Loucy (cell line): ENCODE measurements at regions not wholly inside any gene's neighbourhood (a gene's known extent, or its start where the extent isn't known, plus 50 kb on each side); places are given as distances from the start of the nearest gene placed in this dataset.

Experiments
- H2AFZ ChIP-seq: fragments of 200-600 bp; sonication (generic); 2 replicates; pipeline ENCODE4 v1.6.0; 2016; ENCODE audit warnings: antibody characterized with exemption, mild to moderate bottlenecking, low read length, moderate library complexity
- H3F3A ChIP-seq: fragments of 200-600 bp; 2 replicates; pipeline ENCODE4 v1.6.0; 2016; ENCODE audit warnings: antibody characterized with exemption, low read depth, mild to moderate bottlenecking
- H3K27me3 ChIP-seq: fragments of 200-600 bp; sonication (generic); 2 replicates; pipeline ENCODE4 v1.6.1; 2014; ENCODE audit warnings: low read length, mild to moderate bottlenecking; ENCODE audit not compliant: insufficient read depth, poor library complexity, severe bottlenecking
- H3K36me3 ChIP-seq: fragments of 200-600 bp; sonication (generic); 2 replicates; pipeline ENCODE4 v1.6.1; 2016; ENCODE audit warnings: low read length; ENCODE audit not compliant: insufficient read depth
- H3K4me1 ChIP-seq: fragments of 200-600 bp; sonication (generic); 2 replicates; pipeline ENCODE4 v1.5.1; 2014; ENCODE audit warnings: low read length, mild to moderate bottlenecking; ENCODE audit not compliant: insufficient read depth, poor library complexity, severe bottlenecking
- H3K4me2 ChIP-seq: fragments of 200-600 bp; sonication (generic); 2 replicates; pipeline ENCODE4 v1.6.0; 2014; ENCODE audit warnings: antibody characterized with exemption, low read length, low read depth, mild to moderate bottlenecking; ENCODE audit not compliant: poor library complexity, severe bottlenecking
- H3K4me3 ChIP-seq: fragments of 200-600 bp; sonication (generic); 2 replicates; pipeline ENCODE4 v1.5.1; 2014; ENCODE audit warnings: low read length, mild to moderate bottlenecking, mixed read lengths; ENCODE audit not compliant: poor library complexity, severe bottlenecking
- H3K79me2 ChIP-seq: fragments of 200-600 bp; sonication (generic); 2 replicates; pipeline ENCODE4 v1.6.1; 2014; ENCODE audit warnings: low read length; ENCODE audit not compliant: insufficient read depth
- H3K9ac ChIP-seq: fragments of 200-600 bp; sonication (generic); 2 replicates; pipeline ENCODE4 v1.6.0; 2014; ENCODE audit warnings: mild to moderate bottlenecking, low read depth, low read length, moderate library complexity; ENCODE audit not compliant: poor library complexity, severe bottlenecking
- H3K9me2 ChIP-seq: fragments of 200-600 bp; sonication (generic); replicated peaks from 2 replicates; pipeline ENCODE4 v1.6.1; 2016; ENCODE audit warnings: low read depth, low read length, mixed read lengths
- H3K9me3 ChIP-seq: fragments of 200-600 bp; sonication (generic); 2 replicates; pipeline ENCODE4 v1.6.1; 2014; ENCODE audit warnings: mild to moderate bottlenecking, antibody characterized with exemption, low read length, low read depth; ENCODE audit not compliant: insufficient read depth
- H4K20me1 ChIP-seq: fragments of 200-600 bp; sonication (generic); 2 replicates; pipeline ENCODE4 v1.6.0; 2014; ENCODE audit warnings: antibody characterized with exemption, low read length, mild to moderate bottlenecking; ENCODE audit not compliant: insufficient read depth, poor library complexity, severe bottlenecking
- CTCF ChIP-seq: fragments of 200-600 bp; sonication (generic); conservative IDR thresholded peaks from 2 replicates; pipeline ENCODE4 v1.5.1; 2014; ENCODE audit warnings: mild to moderate bottlenecking, antibody characterized with exemption, low read length
- EZH2phosphoT487 ChIP-seq: fragments of 200-600 bp; IDR thresholded peaks from 2 replicates; pipeline ENCODE4 v1.6.1; 2018; ENCODE audit warnings: antibody characterized with exemption, mild to moderate bottlenecking, moderate library complexity, borderline replicate concordance

GRCh38 chr5:123787635-123788034 lies 275.7 kb downstream of the CSNK1G3 start:
- no peak for TF ChIP-seq CTCF
- no peak for TF ChIP-seq EZH2phosphoT487
- H3K9me2 ChIP-seq, result no peaks in the 10 kb centered on the region
- no peak overlapping the region for H3K4me2 ChIP-seq

GRCh38 chr5:123787136-123787535 lies 275.2 kb downstream of the CSNK1G3 start:
- Histone ChIP-seq H3K4me2 (no peak overlapping the region), H3K79me2 (no peaks in the 10 kb centered on the region), H3K36me3 (no peaks in the 10 kb centered on the region), H3K4me3 (no peak overlapping the region), H3K27me3 (no peaks in the 10 kb centered on the region), H3K4me1 (no peaks in the 10 kb centered on the region), H3K9ac (no peak overlapping the region), H2AFZ (no peak overlapping the region), H3K9me2 (no peaks in the 10 kb centered on the region), H3K9me3 (peaks cover 17% of the 10 kb centered on the region; the same call in 1 of the 2 replicates), H3F3A (no peaks in the 10 kb centered on the region), H4K20me1 (no peaks in the 10 kb centered on the region)
- no peak for TF ChIP-seq CTCF
- TF ChIP-seq EZH2phosphoT487, result no peak

More at GRCh38 chr5:123787635-123788034, 275.7 kb downstream of the CSNK1G3 start:
- H3K4me3 ChIP-seq, result no peak overlapping the region
- no peaks in the 10 kb centered on the region for H3K4me1 ChIP-seq
- H3K79me2 ChIP-seq, result no peaks in the 10 kb centered on the region
- H3K9me3 ChIP-seq, result peaks cover 17% of the 10 kb centered on the region; the same call in 1 of the 2 replicates
- H3K27me3 ChIP-seq, result no peaks in the 10 kb centered on the region
- H2AFZ ChIP-seq, result no peak overlapping the region
- H3F3A ChIP-seq, result no peaks in the 10 kb centered on the region
- H3K36me3 ChIP-seq, result no peaks in the 10 kb centered on the region
- H3K9ac ChIP-seq, result no peak overlapping the region
- H4K20me1 ChIP-seq, result no peaks in the 10 kb centered on the region

- no peaks in the 10 kb centered on the region for H4K20me1 ChIP-seq
- H3K4me2 ChIP-seq, result no peak overlapping the region
- H3K9me2 ChIP-seq, result no peaks in the 10 kb centered on the region
- H3F3A ChIP-seq, result no peaks in the 10 kb centered on the region
- no peaks in the 10 kb centered on the region for H3K36me3 ChIP-seq
- no peak overlapping the region for H2AFZ ChIP-seq
- H3K9ac ChIP-seq, result no peak overlapping the region
- no peak overlapping the region for H3K4me3 ChIP-seq
- TF ChIP-seq EZH2phosphoT487, result no peak
- TF ChIP-seq CTCF, result no peak
- H3K79me2 ChIP-seq, result no peaks in the 10 kb centered on the region
- no peaks in the 10 kb centered on the region for H3K27me3 ChIP-seq
- no peaks in the 10 kb centered on the region for H3K4me1 ChIP-seq
- peaks cover 17% of the 10 kb centered on the region; the same call in 1 of the 2 replicates for H3K9me3 ChIP-seq
These were observed 274.4 kb downstream of the CSNK1G3 start for GRCh38 chr5:123786411-123786810.
